CMK (cell line): ENCODE measurements at regions not wholly inside any gene's neighbourhood (a gene's known extent, or its start where the extent isn't known, plus 50 kb on each side); places are given as distances from the start of the nearest gene placed in this dataset.
"Not testable (repeated sequence)": the region's sequence is repeated elsewhere in the genome, so short reads cannot be mapped to it uniquely, and the experiment has no call there.

Source experiments
- DNase-seq: peaks from one replicate; pipeline ENCODE4 v3.0.0-alpha.2; 2010; ENCODE audit warnings: low read depth

DNA sequence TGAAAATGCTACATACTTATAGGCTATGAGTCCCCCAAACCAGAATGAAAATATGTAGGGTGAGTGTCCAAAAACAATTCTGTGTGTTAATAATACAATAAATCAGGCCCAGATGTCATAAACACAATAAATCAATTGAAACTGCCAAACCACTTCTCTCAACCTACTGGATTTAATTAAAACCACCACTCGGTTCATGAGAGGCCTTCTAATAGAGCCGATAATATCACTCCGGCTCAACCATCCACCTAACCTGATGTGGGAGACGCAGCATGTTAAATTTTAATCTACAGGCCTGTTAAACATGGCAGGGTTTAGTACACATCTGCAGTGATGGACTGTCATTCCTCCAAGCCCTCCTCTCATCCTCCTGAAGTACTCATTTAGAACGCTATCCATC lies 734.5 kb upstream of the ZNF608 start:
- DNase-seq = no peak

DNA sequence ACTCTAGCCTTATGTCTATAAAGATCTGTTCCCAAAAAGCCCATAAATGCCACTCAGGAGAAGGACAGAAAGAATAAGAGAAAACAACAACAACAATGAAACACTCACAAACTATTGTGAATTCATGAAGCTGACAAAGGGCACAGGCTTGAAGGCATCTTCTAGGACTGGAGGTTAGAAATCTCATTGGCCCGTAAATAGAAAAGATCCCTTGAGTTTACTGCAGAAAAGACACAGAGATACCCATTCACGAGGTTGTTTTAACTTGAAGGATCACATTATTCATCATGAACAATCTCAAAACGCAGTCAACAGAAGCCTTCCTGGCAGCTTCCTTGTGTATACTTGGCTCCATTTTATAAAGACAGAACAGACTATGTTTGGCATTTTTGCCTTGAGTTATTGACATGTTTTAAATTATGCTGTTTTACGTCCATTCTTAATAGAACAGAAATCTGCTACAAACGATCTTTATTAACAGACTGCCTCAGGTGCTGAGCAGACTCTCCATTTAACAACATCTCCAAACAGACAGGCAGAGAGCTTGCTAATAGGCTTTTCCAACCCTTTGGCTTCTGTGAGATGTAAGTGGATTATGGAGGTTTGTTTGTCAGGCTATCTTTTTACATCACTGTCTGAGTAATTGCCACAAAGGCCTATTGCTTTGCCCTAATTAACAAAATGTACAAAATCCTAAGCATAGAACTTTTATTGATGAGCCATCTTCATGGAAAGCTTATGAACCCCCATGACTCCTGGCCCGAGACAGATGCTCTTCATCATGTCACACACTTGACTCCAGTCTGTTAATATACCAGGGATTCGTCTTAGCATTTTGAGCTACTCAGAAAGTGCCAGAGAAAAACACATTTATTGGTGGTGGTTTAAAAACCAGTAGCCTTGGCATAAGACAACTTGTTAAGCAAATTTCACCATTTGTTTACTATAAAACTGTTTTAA lies 735.3 kb upstream of the ZNF608 start:
- DNase-seq = no peak

DNA sequence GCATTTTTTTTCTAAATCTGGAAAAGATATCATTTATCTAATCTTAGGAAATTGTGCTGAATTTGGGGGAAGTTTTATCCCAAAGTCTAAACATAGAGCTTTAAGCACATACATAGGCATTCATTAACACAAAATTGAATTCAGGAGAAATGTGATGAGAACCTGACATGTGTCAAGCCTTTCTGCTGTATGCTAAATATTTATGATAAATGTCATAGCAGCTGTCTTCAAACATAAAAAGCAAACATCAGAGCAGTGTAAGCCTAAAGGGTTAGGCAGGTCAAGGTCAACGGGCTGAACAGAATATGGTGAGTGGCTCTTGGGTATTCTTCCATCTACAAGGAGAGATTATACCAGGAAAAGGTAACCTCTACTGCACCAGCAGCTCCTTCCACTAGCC lies 737.2 kb upstream of the ZNF608 start:
- DNase-seq = no peak

DNA sequence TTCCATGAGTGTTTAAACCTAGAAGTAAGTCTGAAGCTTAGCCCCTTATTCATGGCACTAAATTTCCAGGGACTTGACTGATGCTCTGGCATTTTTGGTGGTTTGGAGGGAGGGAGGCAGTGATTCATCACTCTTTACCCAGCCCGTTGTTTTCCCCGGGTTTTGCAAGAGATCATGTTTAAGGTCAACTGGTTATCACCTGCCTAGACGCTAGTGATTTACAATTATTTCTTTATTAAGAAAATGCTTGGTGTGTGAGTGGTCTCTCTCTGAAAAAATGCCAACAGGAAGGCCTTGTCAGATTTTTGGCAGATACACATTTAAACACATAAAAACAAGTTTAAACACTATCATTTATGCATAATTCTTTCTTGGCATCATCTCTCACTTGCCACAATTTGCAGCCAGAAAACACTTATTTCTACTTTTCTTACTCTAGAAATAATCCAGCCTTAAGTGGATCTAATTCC lies 737.9 kb upstream of the ZNF608 start:
- no peak for DNase-seq

DNA sequence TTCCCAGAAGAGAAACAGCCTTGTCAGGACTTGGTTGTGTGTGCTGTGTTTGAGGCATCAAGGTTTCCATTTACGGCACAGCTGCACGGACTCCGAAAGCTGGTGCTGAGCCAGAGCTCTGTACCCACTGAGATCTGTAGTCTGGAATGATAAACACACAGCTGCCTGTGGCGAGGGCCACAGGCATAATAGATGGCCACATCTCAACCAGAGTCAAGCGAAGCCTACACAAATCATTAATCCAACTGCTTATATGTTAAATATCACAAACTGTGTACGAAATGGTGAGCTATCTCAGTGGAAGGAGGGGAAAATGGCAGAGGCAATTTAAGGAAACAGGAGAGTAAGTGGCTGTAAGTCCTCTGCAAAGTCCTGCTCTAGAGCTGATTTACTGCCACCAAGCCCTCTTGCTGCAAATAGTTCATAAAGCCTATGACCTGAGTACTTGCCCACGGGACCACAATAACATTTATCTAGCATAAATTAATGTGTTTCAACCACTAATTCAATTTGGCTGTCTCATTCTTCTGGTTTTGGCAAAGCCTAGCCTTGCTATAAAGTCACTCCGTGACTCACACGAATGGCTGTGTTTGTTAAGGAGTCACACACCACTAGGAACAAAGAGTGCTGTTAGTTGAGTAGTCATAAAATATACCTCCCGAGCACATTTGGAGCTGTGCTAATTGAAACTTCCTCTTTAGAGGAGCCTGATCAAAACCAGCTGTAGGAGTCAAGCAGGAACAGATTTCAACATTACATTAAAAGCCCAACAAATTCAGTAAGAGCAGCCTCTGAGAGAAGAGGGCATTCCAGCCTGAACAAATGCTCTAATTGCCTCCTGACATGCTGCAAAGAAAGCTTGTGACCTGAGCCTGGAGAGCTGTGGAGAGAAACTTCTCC lies 738.6 kb upstream of the ZNF608 start:
- DNase-seq = no peak

DNA sequence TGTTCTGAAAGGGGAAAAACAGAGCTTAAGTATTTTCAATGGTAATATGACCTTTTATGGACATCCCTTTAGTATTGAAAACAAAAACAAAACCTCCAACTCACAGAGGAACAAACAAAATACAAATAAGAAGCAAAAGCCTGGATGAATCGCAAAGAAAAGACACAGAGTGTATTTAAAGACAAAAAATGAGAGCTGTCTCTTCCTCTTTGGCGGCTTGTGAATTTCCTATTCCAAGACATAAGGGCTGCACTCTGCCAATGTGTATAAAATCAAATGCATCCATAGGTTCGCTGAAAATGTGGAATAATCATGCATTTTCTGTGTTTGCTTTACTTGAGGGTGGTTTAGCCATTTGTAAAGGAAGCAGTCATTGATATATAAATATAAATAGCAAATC lies 739.3 kb upstream of the ZNF608 start:
- DNase-seq = no peak

DNA sequence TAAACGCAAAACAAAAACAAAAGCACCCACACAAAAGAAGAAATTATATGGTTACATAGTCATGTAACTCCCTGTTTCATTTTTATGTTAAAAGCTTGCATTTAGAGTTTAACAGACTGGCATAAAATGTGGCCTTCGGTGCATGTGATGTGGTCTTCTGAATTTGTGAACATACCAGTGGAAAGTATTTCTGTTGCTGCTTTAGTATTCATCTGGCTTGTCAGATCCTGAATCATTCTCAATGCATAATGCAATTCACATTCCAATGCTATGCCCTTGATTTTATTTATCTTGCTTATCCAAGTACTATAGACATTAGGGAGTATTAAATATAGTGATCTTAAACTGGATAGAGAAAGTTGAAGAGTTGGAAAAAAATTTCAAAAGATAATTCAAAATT lies 740.2 kb upstream of the ZNF608 start:
- no peak for DNase-seq

DNA sequence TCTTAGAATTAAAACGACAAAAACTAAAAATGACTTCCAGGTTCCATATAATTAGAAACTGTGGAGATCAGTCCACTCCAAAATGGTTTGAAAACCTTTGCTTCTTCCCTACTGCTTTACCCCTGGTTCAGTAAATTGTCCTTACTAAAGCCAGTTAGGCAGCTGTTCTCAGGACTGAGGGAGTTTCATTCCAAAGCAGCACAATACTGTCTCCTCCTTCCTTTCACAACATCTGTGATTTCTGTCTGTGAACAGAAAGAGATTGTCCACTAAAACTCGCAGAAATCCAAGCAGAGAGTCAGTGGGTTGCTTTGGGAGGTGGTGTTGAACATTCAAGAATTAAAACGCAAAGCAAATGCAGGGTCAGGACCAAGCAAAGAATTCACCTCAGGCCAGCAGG lies 740.8 kb upstream of the ZNF608 start:
- DNase-seq = no peak

DNA sequence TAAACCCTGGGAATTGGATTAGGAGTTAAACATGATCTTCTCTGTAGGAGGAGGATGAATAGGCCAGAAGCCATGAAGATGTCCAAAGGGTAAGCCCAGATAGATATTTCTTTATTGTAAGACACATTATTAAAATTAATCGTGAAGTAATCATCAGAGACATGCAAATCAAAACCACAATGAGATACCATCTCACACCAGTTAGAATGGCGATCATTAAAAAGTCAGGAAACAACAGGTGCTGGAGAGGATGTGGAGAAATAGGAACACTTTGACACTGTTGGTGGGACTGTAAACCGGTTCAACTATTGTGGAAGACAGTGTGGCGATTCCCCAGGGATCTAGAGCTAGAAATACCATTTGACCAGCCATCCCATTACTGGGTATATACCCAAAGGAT lies 741.2 kb upstream of the ZNF608 start:
- not testable (repeated sequence) for DNase-seq

DNA sequence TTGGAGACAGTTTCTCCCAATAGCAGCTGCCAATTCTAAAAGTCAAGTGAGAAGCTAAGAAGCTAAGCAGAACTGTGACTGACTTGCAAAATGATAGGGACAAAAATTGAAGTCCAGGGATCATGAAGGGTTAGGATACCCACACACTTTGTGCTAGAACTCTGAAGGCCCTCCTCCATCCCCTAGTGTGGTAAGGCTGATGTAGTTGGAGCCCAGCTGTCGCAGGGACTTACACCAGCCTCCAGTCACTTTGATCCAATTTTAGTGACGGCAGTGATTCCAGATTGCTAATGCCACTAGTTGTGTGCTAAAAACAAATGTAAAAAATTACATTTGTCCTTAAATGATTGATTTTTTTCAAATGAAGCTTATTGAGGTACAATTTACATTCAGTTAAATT lies 742.7 kb upstream of the ZNF608 start:
- DNase-seq = no peak

DNA sequence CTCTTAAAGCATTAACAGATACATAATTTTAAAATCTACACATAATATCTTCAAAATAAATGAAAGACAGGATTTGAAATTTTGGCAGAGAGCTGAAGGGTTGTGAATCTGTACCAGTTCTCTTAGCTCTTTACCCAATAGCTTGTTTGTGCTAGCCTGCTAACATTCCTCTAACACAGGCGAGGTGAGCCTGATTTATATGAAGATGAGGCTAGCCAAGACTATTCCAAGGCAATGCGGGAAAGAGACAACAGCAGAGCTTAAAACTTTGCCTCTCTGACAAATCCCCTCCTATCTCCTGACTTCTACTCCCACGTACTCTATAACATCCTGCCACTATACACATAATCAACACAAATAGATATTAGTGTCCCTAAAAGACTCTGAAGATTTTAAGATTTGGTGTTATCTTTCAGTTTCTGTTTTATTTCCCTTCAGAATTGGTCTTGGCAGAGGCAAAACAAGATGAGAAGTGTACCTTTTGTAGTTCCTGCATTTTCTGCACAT lies 745.6 kb upstream of the ZNF608 start:
- DNase-seq = no peak

DNA sequence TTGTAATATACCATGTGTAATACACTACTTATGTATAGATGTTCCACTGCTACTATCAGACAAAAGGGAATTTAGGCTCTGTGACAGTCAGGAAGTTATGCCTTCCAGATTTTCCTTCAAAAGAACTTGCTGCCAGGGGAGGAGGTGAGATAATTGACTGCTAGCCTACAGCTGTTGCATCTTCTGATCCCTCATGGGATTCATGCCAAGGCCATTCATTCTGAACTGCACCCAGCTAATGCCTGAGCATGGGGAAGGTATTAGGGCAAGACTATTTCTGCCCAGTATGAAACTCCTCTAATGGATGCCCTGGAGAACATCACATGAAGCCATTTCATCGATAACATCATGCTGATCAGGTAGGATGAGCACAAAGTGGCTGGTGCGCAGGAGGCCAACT lies 746.5 kb upstream of the ZNF608 start:
- no peak for DNase-seq

DNA sequence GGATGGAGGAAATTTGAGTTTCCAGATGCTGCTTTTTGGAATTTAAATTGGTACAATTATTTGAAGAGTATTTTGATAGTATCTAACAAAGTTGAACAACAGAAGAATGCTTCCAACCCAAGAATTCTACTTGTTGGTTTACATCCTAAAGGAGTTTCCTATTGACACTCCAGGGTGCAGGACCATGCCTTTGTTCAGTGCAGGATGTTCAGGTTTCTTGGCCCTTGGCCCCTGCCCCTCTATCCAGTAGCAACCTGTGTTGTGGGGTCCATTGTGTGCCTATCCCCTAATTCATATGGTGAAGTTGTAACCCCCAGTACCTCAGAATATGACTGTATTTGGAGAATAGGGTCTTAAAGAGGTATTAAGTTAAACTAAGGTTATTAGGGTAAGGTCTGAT lies 750.0 kb upstream of the ZNF608 start:
- DNase-seq = no peak

DNA sequence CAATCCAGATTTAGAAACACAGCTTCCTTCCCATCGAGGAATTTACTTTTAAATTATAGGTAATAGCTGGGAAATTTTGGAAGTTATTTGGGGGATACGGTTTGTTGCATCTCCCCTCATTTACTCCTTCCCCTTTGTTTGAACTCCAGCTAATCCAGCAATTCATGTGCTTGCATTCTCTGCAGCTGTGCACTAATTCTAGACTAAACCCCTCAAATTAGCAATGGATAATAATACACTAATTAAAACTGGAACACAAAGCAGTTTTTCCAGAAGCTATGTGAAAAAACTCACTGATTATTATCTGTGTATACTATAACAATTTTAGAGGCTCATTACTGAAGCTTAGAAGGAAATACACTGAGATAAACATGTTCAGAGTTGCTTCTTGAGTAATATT lies 751.2 kb upstream of the ZNF608 start:
- no peak for DNase-seq

DNA sequence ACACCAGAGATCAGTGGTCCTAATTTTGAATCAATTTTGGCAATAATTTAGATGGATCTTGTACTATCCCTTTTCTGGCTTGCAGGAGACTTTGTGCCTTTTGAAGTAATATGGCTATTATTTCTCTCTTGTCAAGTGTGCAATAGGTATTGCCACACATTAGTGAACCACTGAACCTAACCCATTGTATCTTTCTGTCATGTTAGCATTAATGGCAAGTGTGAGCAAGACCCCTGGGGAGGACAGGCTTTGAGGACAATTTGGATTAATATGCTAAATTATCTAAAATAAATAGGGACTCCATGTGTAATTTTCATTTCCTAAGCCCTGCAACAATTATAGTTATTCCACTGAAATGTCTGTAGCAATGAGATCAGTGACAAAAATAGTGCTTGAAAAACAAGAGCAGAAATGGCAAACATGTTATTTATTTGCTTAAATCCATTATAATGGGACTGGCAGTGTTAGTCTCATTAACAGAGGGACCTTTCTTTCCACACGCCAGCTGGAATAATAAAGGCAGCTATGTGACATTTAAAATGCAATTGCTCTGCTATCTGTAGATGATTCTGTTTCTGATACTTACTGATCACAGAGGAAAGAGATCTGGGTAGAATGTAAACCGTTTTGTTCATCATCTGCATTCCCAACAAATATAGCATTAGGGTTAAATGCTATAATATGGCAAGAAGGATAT lies 753.3 kb upstream of the ZNF608 start:
- no peak for DNase-seq

DNA sequence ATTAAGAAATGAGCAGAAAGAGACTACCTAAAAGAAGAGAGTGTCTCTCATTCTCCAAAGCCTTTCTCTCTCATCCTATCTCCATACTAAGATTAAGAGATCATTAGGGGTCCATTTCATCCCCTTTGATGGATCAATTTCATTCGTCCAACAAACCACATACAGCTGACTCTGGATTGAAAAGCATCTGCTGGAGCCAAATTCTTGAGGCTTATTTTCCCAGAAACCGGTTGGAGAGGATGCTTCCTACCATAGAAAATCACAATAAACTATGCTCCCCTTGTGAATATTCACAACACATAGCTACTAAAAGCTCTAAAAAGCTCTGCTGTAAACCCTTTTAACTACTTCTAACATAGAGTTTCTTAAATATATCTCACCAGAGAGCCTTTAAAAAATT lies 755.0 kb upstream of the ZNF608 start:
- no peak for DNase-seq

DNA sequence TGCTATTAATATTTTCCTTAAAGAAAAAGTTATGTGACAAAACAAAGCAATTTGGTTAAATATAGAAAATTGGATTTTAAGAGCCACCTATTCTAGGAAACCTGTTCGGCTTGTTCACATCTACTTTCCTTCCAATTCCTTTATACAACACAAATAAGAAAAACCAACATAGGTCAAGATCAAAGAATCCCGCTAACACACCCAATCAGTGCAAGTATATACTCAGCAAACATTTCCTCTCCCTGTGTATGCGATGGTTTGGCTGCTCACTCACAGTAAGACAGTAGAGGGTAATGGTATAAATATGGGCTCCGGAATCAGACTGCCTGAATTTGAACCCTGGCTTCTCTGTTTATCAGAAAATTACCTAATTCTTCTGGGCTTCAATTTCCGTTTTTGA lies 757.5 kb upstream of the ZNF608 start:
- no peak for DNase-seq

DNA sequence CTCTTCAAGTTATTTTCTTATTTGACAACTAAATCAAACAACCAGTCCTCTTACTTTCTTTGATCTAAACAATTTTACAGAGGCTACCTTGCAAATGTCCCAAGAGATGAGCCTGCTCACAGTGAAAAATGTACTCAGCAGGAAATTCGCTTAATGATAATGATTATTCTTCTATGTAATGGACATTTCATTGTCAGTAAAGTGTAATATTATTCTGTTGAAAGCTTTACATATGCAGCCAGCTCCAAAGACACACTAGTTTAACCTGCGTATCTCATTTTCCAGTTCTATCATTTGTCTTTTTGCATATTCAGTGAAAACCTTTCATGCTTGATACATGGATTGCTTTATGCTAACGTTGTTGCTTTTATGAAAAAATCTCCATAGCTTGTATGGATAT lies 758.7 kb upstream of the ZNF608 start:
- no peak for DNase-seq

DNA sequence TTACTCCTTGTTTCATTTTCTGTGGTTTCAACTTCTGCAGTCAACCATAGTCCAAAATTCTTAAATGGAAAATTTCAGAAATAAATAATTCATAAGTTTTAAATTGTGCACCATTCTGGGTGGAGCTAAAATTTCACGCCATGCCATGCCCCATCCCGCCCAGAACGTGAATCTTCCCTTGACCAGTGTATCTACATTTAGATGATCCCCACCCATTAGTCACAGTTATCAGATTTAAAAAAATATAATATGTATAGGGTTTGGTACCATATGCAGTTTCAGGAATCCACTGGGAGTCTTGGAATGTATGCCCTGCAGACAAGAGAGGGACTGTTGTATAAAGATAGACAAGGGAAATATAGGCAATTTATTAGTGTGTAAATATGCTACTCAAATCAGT lies 759.7 kb upstream of the ZNF608 start:
- no peak for DNase-seq

DNA sequence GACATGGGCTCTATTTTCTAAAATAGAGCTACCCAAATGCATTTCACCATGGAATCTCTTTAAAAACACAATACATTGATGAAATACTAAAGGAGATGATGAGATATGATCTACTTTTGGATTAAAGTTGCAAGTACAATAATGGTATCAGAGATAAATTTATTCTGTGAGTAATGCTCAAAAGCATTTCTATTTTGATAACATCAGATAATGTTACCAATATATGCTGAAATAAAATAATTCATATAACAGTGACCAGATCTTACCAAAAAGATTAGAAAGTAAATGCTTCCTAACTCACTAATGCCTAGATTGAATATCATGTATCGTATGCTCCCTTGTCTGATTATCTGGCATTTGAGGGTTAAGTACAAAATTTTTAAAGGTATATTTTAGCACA lies 761.8 kb upstream of the ZNF608 start:
- DNase-seq = no peak

DNA sequence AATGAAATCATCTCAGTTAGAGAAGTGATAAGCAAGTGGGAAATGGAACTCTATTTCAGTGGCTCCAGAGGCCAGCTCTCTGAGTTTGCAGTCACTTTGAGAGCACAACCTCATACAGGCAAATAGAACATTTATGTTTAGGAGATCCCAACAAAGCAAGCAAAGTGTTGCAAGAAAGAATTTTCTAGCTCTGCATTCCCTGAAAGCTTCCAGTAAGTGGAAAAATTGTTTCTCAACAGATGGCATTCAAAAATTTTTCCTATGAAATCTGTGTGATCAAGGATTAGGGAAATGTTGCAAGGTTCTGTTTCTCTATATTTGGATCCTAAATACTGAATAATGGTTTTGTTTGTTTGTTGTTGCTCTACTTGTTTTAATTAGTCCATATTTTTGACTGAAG lies 764.2 kb upstream of the ZNF608 start:
- DNase-seq = no peak

DNA sequence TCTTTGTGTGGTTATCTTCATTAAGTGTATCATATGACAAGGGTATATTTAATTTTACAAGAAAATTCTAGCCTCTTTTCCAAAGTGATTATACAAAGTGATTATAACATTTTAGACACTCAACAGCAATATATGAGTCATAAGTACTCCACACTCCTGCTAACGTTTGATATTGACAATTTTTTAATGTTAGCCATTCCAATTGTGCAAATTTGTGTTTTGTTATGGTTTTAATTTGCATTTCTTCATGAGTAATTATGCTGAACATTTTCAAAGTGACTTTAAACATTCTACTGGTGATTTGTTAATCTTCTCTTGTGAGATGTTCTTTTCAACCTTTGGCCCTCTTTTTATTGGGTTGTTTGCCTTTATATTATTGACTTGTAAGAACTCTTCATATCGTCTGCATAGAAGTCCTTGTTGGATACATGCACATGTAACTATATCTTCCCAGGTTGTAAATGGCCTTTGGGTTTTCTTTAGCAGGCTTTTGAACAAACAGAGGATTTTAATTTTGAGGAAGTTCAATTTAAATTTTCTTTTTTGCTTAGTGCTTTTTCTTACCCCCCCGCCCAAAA lies 771.6 kb upstream of the ZNF608 start:
- no peak for DNase-seq
